ENCODE measurements at regions not wholly inside any gene's neighbourhood (a gene's known extent, or its start where the extent isn't known, plus 50 kb on each side); places are given as distances from the start of the nearest gene placed in this dataset.

GRCh38 chr10:70981171-70981836 is 92.9 kb upstream of the PCBD1 start:
- Histone ChIP-seq H3K4me2 (peak overlapping the region; percentile 56), H4K20me1 (ENCODE audit: insufficient read depth) (no peaks in the 10 kb centered on the region), H3K9ac (peak overlapping the region; percentile 39; the same call in 1 of the 2 replicates), H3K79me2 (ENCODE audit: insufficient read depth, low read depth) (no peaks in the 10 kb centered on the region), H3K27me3 (ENCODE audit: insufficient read depth, low read depth) (no peaks in the 10 kb centered on the region), H3K36me3 (ENCODE audit: insufficient read depth) (no peaks in the 10 kb centered on the region), H3K4me3 (IDR thresholded peaks at IDR 0.05; ENCODE audit: insufficient read depth, low read depth, low read length) (no peak overlapping the region), H3K4me1 (ENCODE audit: low read depth, poor library complexity, severe bottlenecking) (peaks cover 17% of the 10 kb centered on the region), H3K27ac (no peak overlapping the region), H2AFZ (ENCODE audit: low read depth) (0 out of 2 replicates have a peak overlapping the region, but pooled peaks have one; percentile 87)
- TF ChIP-seq CTCF (conservative IDR thresholded peaks at IDR 0.05; ENCODE audit: low read depth, low read length) = no peak

DNA sequence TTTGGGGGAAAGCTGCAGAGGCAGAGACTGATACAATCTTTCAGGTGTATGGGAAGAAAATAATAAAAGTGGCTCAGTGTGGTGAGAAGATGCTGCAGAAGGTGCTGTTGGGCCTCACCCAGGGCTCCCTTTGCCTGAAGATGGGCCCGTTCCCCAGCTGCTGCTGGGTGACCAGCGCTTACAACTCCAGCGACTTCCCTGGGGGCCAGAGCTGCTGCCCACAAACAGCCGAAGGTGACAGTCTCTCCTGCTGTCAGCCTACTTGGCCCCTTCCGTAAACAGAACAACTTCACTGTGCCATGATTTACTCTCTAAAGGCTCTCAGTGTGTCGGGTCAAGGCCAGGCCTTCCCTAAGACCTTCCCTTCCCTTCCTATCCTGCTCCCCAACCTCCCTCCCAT is 93.6 kb upstream of the PCBD1 start:
- Histone ChIP-seq H3K79me2 (ENCODE audit: insufficient read depth, low read depth) (no peaks in the 10 kb centered on the region), H4K20me1 (ENCODE audit: insufficient read depth) (no peaks in the 10 kb centered on the region), H3K4me2 (peak overlapping the region; percentile 56), H3K36me3 (ENCODE audit: insufficient read depth) (no peaks in the 10 kb centered on the region), H3K4me3 (IDR thresholded peaks at IDR 0.05; ENCODE audit: insufficient read depth, low read depth, low read length) (no peak overlapping the region), H3K9ac (peak overlapping the region; percentile 39; the same call in 1 of the 2 replicates), H2AFZ (ENCODE audit: low read depth) (peak overlapping the region; percentile 87), H3K4me1 (ENCODE audit: low read depth, poor library complexity, severe bottlenecking) (peaks cover 17% of the 10 kb centered on the region), H3K27ac (peak overlapping the region; percentile 41), H3K27me3 (ENCODE audit: insufficient read depth, low read depth) (no peaks in the 10 kb centered on the region)
- no peak for TF ChIP-seq CTCF (conservative IDR thresholded peaks at IDR 0.05; ENCODE audit: low read depth, low read length)

DNA sequence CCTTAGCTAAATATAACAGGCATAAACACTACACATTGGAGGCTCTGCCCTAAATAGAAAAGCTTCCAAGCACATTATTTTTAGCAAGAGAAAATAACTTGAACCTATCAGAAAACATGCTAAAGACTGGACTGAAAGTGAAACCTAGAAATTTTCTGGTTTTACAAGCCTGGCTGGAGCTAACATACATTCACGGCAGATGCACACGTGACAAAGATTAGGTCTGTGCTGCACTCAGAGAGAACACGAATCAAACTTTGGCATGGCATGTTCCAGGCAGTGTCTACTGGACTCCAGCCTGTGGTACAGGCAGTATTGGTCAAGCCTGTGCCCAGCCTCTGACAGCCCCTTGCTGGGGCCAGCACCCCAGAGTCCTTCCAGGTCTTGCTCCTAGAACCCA is 94.1 kb upstream of the PCBD1 start:
- Histone ChIP-seq H3K27me3 (ENCODE audit: insufficient read depth, low read depth) (no peaks in the 10 kb centered on the region), H4K20me1 (ENCODE audit: insufficient read depth) (no peaks in the 10 kb centered on the region), H3K4me1 (ENCODE audit: low read depth, poor library complexity, severe bottlenecking) (peaks cover 17% of the 10 kb centered on the region), H3K4me2 (peak overlapping the region; percentile 56), H3K36me3 (ENCODE audit: insufficient read depth) (no peaks in the 10 kb centered on the region), H3K4me3 (IDR thresholded peaks at IDR 0.05; ENCODE audit: insufficient read depth, low read depth, low read length) (no peak overlapping the region), H3K79me2 (ENCODE audit: insufficient read depth, low read depth) (no peaks in the 10 kb centered on the region), H2AFZ (ENCODE audit: low read depth) (peak overlapping the region; percentile 87), H3K27ac (peak overlapping the region; percentile 41), H3K9ac (peak overlapping the region; percentile 39; the same call in 1 of the 2 replicates)
- TF ChIP-seq CTCF (conservative IDR thresholded peaks at IDR 0.05; ENCODE audit: low read depth, low read length) = no peak

- H3K4me2 ChIP-seq = no peak overlapping the region
- no peaks in the 10 kb centered on the region for H4K20me1 ChIP-seq (ENCODE audit: insufficient read depth)
- peaks cover 17% of the 10 kb centered on the region for H3K4me1 ChIP-seq (ENCODE audit: low read depth, poor library complexity, severe bottlenecking)
- no peak overlapping the region for H3K9ac ChIP-seq
- TF ChIP-seq CTCF (conservative IDR thresholded peaks at IDR 0.05; ENCODE audit: low read depth, low read length) = no peak
- H3K79me2 ChIP-seq (ENCODE audit: insufficient read depth, low read depth) = no peaks in the 10 kb centered on the region
- H3K27ac ChIP-seq = no peak overlapping the region
- no peak overlapping the region for H2AFZ ChIP-seq (ENCODE audit: low read depth)
- H3K27me3 ChIP-seq (ENCODE audit: insufficient read depth, low read depth) = no peaks in the 10 kb centered on the region
- H3K36me3 ChIP-seq (ENCODE audit: insufficient read depth) = no peaks in the 10 kb centered on the region
- no peak overlapping the region for H3K4me3 ChIP-seq (IDR thresholded peaks at IDR 0.05; ENCODE audit: insufficient read depth, low read depth, low read length)
Observed at GRCh38 chr10:70984986-70985722, 96.8 kb upstream of the PCBD1 start.

All from KMS-11 (cell line).